SU-DHL-6 (cell line): ENCODE measurements at regions not wholly inside any gene's neighbourhood (a gene's known extent, or its start where the extent isn't known, plus 50 kb on each side); places are given as distances from the start of the nearest gene placed in this dataset.

Experiments
- H2AFZ ChIP-seq: fragments of 200-600 bp; sonication (generic); 2 replicates; pipeline ENCODE4 v1.6.1; 2014; ENCODE audit warnings: low read depth, mild to moderate bottlenecking, moderate library complexity, mixed read lengths, antibody characterized with exemption, low read length; ENCODE audit not compliant: severe bottlenecking
- H3F3A ChIP-seq: fragments of 200-600 bp; shearing (Covaris generic); 2 replicates; pipeline ENCODE4 v1.6.0; 2016; ENCODE audit warnings: antibody characterized with exemption, mild to moderate bottlenecking; ENCODE audit not compliant: insufficient read depth
- H3K27ac ChIP-seq: fragments of 200-600 bp; sonication (generic); 2 replicates; pipeline ENCODE4 v1.5.1; 2016; ENCODE audit warnings: low read depth, mild to moderate bottlenecking, low read length, moderate library complexity, mixed read lengths
- H3K27me3 ChIP-seq: fragments of 200-600 bp; sonication (generic), shearing (Covaris generic); 2 replicates; pipeline ENCODE4 v1.6.0; 2014; ENCODE audit warnings: mild to moderate bottlenecking, low read length
- H3K36me3 ChIP-seq: fragments of 200-600 bp; sonication (generic); 2 replicates; pipeline ENCODE4 v1.6.1; 2014; ENCODE audit warnings: mild to moderate bottlenecking, low read length, mixed read lengths
- H3K4me2 ChIP-seq: fragments of 300-600, 200-600 bp; shearing (Covaris generic), sonication (generic); 2 replicates; pipeline ENCODE4 v1.6.0; 2014; ENCODE audit warnings: low read length, low read depth, mild to moderate bottlenecking; ENCODE audit not compliant: poor library complexity, severe bottlenecking
- H3K4me3 ChIP-seq: fragments of 200-600 bp; sonication (generic); 2 replicates; pipeline ENCODE4 v1.5.1; 2014; ENCODE audit warnings: antibody characterized with exemption, low read length, mild to moderate bottlenecking, mixed read lengths; ENCODE audit not compliant: insufficient read depth, poor library complexity, severe bottlenecking
- H3K79me2 ChIP-seq: fragments of 200-600 bp; sonication (generic); 2 replicates; pipeline ENCODE4 v1.6.1; 2014; ENCODE audit warnings: mild to moderate bottlenecking, low read length, moderate library complexity; ENCODE audit not compliant: insufficient read depth
- H3K9ac ChIP-seq: fragments of 200-600 bp; sonication (generic); 2 replicates; pipeline ENCODE4 v1.7.0; 2014; ENCODE audit warnings: mild to moderate bottlenecking, low read length
- H3K9me2 ChIP-seq: fragments of 200-600 bp; sonication (generic); replicated peaks from 2 replicates; pipeline ENCODE4 v1.6.1; 2014; ENCODE audit warnings: low read length; ENCODE audit not compliant: insufficient read depth
- H3K9me3 ChIP-seq: fragments of 200-600 bp; sonication (generic); 2 replicates; pipeline ENCODE4 v1.6.1; 2014; ENCODE audit warnings: low read length, mixed read lengths; ENCODE audit not compliant: insufficient read depth
- H4K20me1 ChIP-seq: fragments of 200-600 bp; sonication (generic); 2 replicates; pipeline ENCODE4 v1.6.1; 2014; ENCODE audit warnings: low read depth, mild to moderate bottlenecking, antibody characterized with exemption, low read length, moderate library complexity, mixed read lengths
- EZH2phosphoT487 ChIP-seq: fragments of 200-600 bp; sonication (generic), shearing (Covaris generic); conservative IDR thresholded peaks from 2 replicates; pipeline ENCODE4 v1.6.1; 2018; ENCODE audit warnings: mild to moderate bottlenecking, antibody characterized with exemption, low read length, moderate library complexity, mixed read lengths
- TF ChIP-seq, protein P1 (sequence below): fragments of 200-600 bp; sonication (generic); IDR thresholded peaks from one replicate; pipeline ENCODE4 v1.5.1; 2017; ENCODE audit warnings: antibody characterized with exemption, mild to moderate bottlenecking, low read length, moderate library complexity; ENCODE audit not compliant: insufficient read depth, poor library complexity, severe bottlenecking

DNA sequence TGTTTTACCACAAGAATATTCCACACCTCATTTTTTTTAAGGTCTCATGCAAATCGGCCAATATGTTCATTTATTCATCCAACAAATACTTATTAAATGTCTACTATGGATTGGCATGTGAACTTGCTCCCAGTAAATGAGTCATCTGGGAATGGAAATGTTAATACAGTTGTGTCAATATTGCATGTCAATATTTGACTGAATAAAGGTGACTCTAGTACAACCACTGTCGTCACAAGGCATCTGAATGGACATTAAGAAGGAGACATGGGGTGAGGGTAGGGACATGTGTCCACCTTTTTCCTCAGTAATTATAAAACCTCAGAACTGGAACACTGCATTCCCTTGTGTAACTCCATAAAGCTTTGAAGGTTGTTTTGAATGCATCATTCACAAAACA, 365.4 kb downstream of the ADCYAP1 start:
- Histone ChIP-seq H3K27me3 (no peaks in the 10 kb centered on the region), H3K9me2 (no peaks in the 10 kb centered on the region), H3K4me3 (no peak overlapping the region), H3K9ac (no peak overlapping the region), H3K36me3 (no peaks in the 10 kb centered on the region), H3K4me2 (no peak overlapping the region), H3K27ac (no peak overlapping the region), H3K9me3 (no peaks in the 10 kb centered on the region), H3K79me2 (no peaks in the 10 kb centered on the region), H3F3A (no peaks in the 10 kb centered on the region), H2AFZ (no peak overlapping the region), H4K20me1 (no peaks in the 10 kb centered on the region)
- TF ChIP-seq, protein P1, sequence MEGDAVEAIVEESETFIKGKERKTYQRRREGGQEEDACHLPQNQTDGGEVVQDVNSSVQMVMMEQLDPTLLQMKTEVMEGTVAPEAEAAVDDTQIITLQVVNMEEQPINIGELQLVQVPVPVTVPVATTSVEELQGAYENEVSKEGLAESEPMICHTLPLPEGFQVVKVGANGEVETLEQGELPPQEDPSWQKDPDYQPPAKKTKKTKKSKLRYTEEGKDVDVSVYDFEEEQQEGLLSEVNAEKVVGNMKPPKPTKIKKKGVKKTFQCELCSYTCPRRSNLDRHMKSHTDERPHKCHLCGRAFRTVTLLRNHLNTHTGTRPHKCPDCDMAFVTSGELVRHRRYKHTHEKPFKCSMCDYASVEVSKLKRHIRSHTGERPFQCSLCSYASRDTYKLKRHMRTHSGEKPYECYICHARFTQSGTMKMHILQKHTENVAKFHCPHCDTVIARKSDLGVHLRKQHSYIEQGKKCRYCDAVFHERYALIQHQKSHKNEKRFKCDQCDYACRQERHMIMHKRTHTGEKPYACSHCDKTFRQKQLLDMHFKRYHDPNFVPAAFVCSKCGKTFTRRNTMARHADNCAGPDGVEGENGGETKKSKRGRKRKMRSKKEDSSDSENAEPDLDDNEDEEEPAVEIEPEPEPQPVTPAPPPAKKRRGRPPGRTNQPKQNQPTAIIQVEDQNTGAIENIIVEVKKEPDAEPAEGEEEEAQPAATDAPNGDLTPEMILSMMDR = no peak
- no peak for TF ChIP-seq EZH2phosphoT487

GRCh38 chr18:1273469-1273868, 368.8 kb downstream of the ADCYAP1 start:
- Histone ChIP-seq H3K9ac (no peak overlapping the region), H3K27ac (no peak overlapping the region)

DNA sequence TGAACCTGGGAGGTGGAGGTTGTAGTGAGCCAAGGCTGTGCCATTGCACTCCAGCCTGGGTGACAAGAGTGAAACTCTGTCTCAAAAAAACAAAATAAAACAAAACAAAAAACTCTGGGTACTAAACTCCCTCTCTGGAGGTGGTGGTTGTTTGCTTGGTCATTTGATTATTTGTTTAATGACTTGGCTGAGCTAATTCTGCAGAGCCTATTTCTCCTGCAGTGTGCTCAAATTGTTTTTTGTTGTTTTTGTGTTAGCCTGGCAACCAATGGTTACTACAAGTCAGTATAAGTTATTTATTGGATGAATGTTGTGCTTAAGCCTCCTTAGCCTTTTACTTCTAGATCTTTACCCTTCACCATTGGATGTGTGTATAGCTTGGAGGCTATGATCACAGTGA, 387.5 kb downstream of the ADCYAP1 start:
- Histone ChIP-seq H2AFZ (no peak overlapping the region), H4K20me1 (no peaks in the 10 kb centered on the region), H3F3A (no peaks in the 10 kb centered on the region), H3K9me2 (no peaks in the 10 kb centered on the region), H3K27ac (no peak overlapping the region), H3K9me3 (no peaks in the 10 kb centered on the region), H3K36me3 (no peaks in the 10 kb centered on the region), H3K27me3 (no peaks in the 10 kb centered on the region), H3K9ac (no peak overlapping the region), H3K79me2 (no peaks in the 10 kb centered on the region), H3K4me2 (no peak overlapping the region), H3K4me3 (no peak overlapping the region)
- TF ChIP-seq EZH2phosphoT487 = no peak
- TF ChIP-seq, protein P1 = no peak

More at GRCh38 chr18:1273469-1273868, 368.8 kb downstream of the ADCYAP1 start:
- no peak overlapping the region for H2AFZ ChIP-seq
- no peaks in the 10 kb centered on the region for H3K9me2 ChIP-seq
- no peak overlapping the region for H3K4me2 ChIP-seq
- no peaks in the 10 kb centered on the region for H4K20me1 ChIP-seq
- H3K27me3 ChIP-seq = no peaks in the 10 kb centered on the region
- H3K79me2 ChIP-seq = no peaks in the 10 kb centered on the region
- H3F3A ChIP-seq = no peaks in the 10 kb centered on the region
- no peaks in the 10 kb centered on the region for H3K9me3 ChIP-seq
- TF ChIP-seq, protein P1 = no peak
- TF ChIP-seq EZH2phosphoT487 = no peak
- H3K36me3 ChIP-seq = no peaks in the 10 kb centered on the region
- H3K4me3 ChIP-seq = no peak overlapping the region
